ENCODE measurements at regions not wholly inside any gene's neighbourhood (a gene's known extent, or its start where the extent isn't known, plus 50 kb on each side); places are given as distances from the start of the nearest gene placed in this dataset.

GRCh38 chr7:142331941-142332340, 74.1 kb upstream of the PRSS58 start:
- Histone ChIP-seq H3K4me3 (no peak overlapping the region), H3K4me1 (replicated peaks in 1 of 2) (peaks cover 13 to 15% of the 10 kb centered on the region in 2 donors), H3K27ac (no peak overlapping the region)
- ATAC-seq (replicated peaks in 6 of 8): peak in 5 of 8 experiments; percentile 39 to 59 (median 44)
- WGBS, 10 experiments: 29 to 100% (median 67%) methylated on average over 1 to 2 of the region's 2 CpGs; no CpG with 5 or more reads in 5 of the 10 experiments
- in situ Hi-C loops (cut with MboI; ENCODE audit: low pct_unique_long_range_greater_than_20kb in 2 of 9, low sequenced_read_pairs in 9 of 9, unreplicated experiment in 9 of 9): no loop called here

- no peak for ATAC-seq (replicated peaks in 6 of 8)
- in situ Hi-C loops (cut with MboI; ENCODE audit: low pct_unique_long_range_greater_than_20kb in 2 of 9, low sequenced_read_pairs in 9 of 9, unreplicated experiment in 9 of 9): no loop called here
- 11 to 95% (median 85%) methylated on average over 1 to 5 of the region's 5 CpGs; no CpG with 5 or more reads in 2 of the 10 experiments for WGBS, 10 experiments
- Histone ChIP-seq H3K27ac (no peak overlapping the region), H3K4me1 (replicated peaks in 1 of 2) (peaks cover 13 to 18% of the 10 kb centered on the region in 2 donors), H3K4me3 (no peak overlapping the region)
These were observed 71.4 kb upstream of the PRSS58 start for GRCh38 chr7:142329062-142329790.

GRCh38 chr7:142328551-142328950, 70.7 kb upstream of the PRSS58 start:
- in situ Hi-C loops (cut with MboI; ENCODE audit: low pct_unique_long_range_greater_than_20kb in 2 of 9, low sequenced_read_pairs in 9 of 9, unreplicated experiment in 9 of 9): no loop called here
- Histone ChIP-seq H3K27ac (peak overlapping the region in 1 of 2 donors; percentile 41), H3K4me1 (replicated peaks in 1 of 2) (peaks cover 13 to 18% of the 10 kb centered on the region in 2 donors), H3K4me3 (no peak overlapping the region)
- 13 to 55% (median 30%) methylated on average over 1 to 4 of the region's 6 CpGs; no CpG with 5 or more reads in 6 of the 10 experiments for WGBS, 10 experiments
- ATAC-seq (replicated peaks in 6 of 8): peak in 4 of 8 experiments; percentile 17 to 44 (median 32)

- no peak overlapping the region for H3K4me3 ChIP-seq
- peak in 5 of 8 experiments; percentile 11 to 63 (median 59) for ATAC-seq (replicated peaks in 6 of 8)
- peaks cover 13 to 18% of the 10 kb centered on the region in 2 donors for H3K4me1 ChIP-seq (replicated peaks in 1 of 2)
- WGBS, 10 experiments: 6 to 43% (median 18%) methylated on average over 2 to 10 of the region's 11 CpGs
- peak overlapping the region; percentile 41 to 51 for H3K27ac ChIP-seq
- in situ Hi-C loops (cut with MboI; ENCODE audit: low pct_unique_long_range_greater_than_20kb in 2 of 9, low sequenced_read_pairs in 9 of 9, unreplicated experiment in 9 of 9): no loop called here
These were observed 70.0 kb upstream of the PRSS58 start for GRCh38 chr7:142327628-142328405.

DNA sequence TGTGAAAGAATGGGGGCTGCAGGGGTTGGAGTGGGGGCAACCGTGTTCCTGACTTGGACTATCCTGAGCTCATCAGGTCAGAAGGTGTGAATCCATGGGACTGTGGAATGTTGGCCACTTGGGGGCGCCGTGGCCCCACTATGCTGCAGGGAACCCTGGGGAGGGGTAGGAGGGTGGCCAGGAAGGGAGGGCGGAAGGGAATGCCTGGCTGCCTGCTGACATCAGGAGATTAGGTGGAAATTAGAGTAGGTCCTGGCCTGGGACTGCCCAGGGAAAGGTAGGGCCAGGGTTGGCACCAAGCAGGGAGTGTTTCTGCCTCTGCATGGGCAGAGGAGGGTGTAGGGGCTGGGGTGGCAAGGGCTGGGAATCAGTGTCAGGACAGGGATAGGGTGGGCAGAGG, 65.8 kb upstream of the PRSS58 start:
- Histone ChIP-seq H3K4me3 (no peak overlapping the region), H3K4me1 (replicated peaks in 1 of 2) (peaks cover 12 to 18% of the 10 kb centered on the region in 2 donors), H3K27ac (no peak overlapping the region)
- peak; percentile 76 to 92 (median 83) for ATAC-seq (replicated peaks in 6 of 8)
- in situ Hi-C loops (cut with MboI; ENCODE audit: low pct_unique_long_range_greater_than_20kb in 2 of 9, low sequenced_read_pairs in 9 of 9, unreplicated experiment in 9 of 9): no loop called here
- WGBS, 10 experiments: 100% methylated on average over 1 of the region's 4 CpGs; no CpG with 5 or more reads in 9 of the 10 experiments

- no peak for ATAC-seq (replicated peaks in 6 of 8)
- Histone ChIP-seq H3K4me1 (replicated peaks in 1 of 2) (peaks cover 0 to 3% of the 10 kb centered on the region in 2 donors), H3K27ac (no peak overlapping the region), H3K4me3 (no peak overlapping the region)
- 25 to 100% (median 85%) methylated on average over 1 to 5 of the region's 7 CpGs; no CpG with 5 or more reads in 5 of the 10 experiments for WGBS, 10 experiments
- in situ Hi-C loops (cut with MboI; ENCODE audit: low pct_unique_long_range_greater_than_20kb in 2 of 9, low sequenced_read_pairs in 9 of 9, unreplicated experiment in 9 of 9): no loop called here
These were observed 63.5 kb upstream of the PRSS58 start for GRCh38 chr7:142321391-142321790.

DNA sequence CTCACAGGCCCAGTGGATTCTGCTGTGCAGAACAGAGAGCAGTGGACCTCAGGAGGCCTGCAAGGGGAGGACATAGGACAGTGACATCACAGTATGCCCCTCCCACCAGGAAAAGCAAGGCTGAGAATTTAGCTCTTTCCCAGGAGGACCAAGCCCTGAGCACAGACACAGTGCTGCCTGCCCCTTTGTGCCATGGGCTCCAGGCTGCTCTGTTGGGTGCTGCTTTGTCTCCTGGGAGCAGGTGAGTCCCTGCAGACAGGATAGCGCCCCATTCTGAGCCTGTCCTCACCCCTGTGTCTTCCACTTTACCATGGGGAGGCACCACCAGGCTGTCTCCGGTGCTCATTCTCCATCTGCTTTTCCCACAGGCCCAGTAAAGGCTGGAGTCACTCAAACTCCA, 63.0 kb upstream of the PRSS58 start:
- H3K4me1 ChIP-seq (replicated peaks in 1 of 2): peaks cover 0 to 3% of the 10 kb centered on the region in 2 donors
- ATAC-seq (replicated peaks in 6 of 8): no peak
- no peak overlapping the region for H3K27ac ChIP-seq
- no peak overlapping the region for H3K4me3 ChIP-seq
- WGBS, 10 experiments: 0 to 100% (median 72%) methylated on average over 1 to 2 of the region's 2 CpGs; no CpG with 5 or more reads in 6 of the 10 experiments
- in situ Hi-C loops (cut with MboI; ENCODE audit: low pct_unique_long_range_greater_than_20kb in 2 of 9, low sequenced_read_pairs in 9 of 9, unreplicated experiment in 9 of 9): no loop called here

GRCh38 chr7:142319970-142320369, 62.1 kb upstream of the PRSS58 start:
- WGBS, 10 experiments: 0 to 82% (median 40%) methylated on average over 1 to 2 of the region's 3 CpGs; no CpG with 5 or more reads in 5 of the 10 experiments
- Histone ChIP-seq H3K4me3 (no peak overlapping the region), H3K27ac (no peak overlapping the region), H3K4me1 (replicated peaks in 1 of 2) (peaks cover 0 to under 1% of the 10 kb centered on the region in 2 donors)
- in situ Hi-C loops (cut with MboI; ENCODE audit: low pct_unique_long_range_greater_than_20kb in 2 of 9, low sequenced_read_pairs in 9 of 9, unreplicated experiment in 9 of 9): no loop called here
- peak in 2 of 8 experiments; percentile 53 to 68 for ATAC-seq (replicated peaks in 6 of 8)

- in situ Hi-C loops (cut with MboI; ENCODE audit: low pct_unique_long_range_greater_than_20kb in 2 of 9, low sequenced_read_pairs in 9 of 9, unreplicated experiment in 9 of 9): no loop called here
- no peaks in the 10 kb centered on the region for H3K4me1 ChIP-seq (replicated peaks in 1 of 2)
- no peak overlapping the region for H3K4me3 ChIP-seq
- no peak for ATAC-seq (replicated peaks in 6 of 8)
- no peak overlapping the region for H3K27ac ChIP-seq
These were observed 56.4 kb upstream of the PRSS58 start for GRCh38 chr7:142314281-142314680.

GRCh38 chr7:142313528-142313927, 55.7 kb upstream of the PRSS58 start:
- no peak overlapping the region for H3K4me3 ChIP-seq
- WGBS, 10 experiments: 0 to 82% (median 44%) methylated on average over 1 to 11 of the region's 11 CpGs; no CpG with 5 or more reads in 2 of the 10 experiments

GRCh38 chr7:142311876-142312275, 54.0 kb upstream of the PRSS58 start:
- Histone ChIP-seq H3K27ac (no peak overlapping the region), H3K4me3 (no peak overlapping the region), H3K4me1 (replicated peaks in 1 of 2) (peaks cover 0 to 2% of the 10 kb centered on the region in 2 donors)
- in situ Hi-C loops (cut with MboI; ENCODE audit: low pct_unique_long_range_greater_than_20kb in 2 of 9, low sequenced_read_pairs in 9 of 9, unreplicated experiment in 9 of 9): no loop called here
- ATAC-seq (replicated peaks in 6 of 8): no peak
- WGBS, 10 experiments: 0 to 100% (median 82%) methylated on average over 1 to 3 of the region's 3 CpGs; no CpG with 5 or more reads in 1 of the 10 experiments

More at GRCh38 chr7:142313528-142313927, 55.7 kb upstream of the PRSS58 start:
- no peak overlapping the region for H3K27ac ChIP-seq
- H3K4me1 ChIP-seq (replicated peaks in 1 of 2): no peaks in the 10 kb centered on the region
- in situ Hi-C loops (cut with MboI; ENCODE audit: low pct_unique_long_range_greater_than_20kb in 2 of 9, low sequenced_read_pairs in 9 of 9, unreplicated experiment in 9 of 9): no loop called here
- no peak for ATAC-seq (replicated peaks in 6 of 8)

DNA sequence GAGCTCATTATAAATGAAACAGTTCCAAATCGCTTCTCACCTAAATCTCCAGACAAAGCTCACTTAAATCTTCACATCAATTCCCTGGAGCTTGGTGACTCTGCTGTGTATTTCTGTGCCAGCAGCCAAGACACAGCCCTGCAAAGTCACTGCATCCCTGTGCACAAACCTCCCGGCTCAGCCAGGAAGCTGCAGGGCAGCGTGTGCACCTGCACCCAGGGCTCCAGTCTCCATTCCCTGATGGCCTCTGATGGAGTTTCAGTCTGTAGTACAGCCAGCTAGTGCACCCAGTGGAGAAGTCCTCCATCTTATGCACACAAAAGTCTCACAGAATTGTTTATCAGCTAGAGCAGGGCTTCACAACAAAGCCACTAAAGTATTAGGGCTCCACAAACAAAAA, 51.1 kb upstream of the PRSS58 start:
- Histone ChIP-seq H3K27ac (no peak overlapping the region), H3K4me3 (no peak overlapping the region), H3K4me1 (replicated peaks in 1 of 2) (peaks cover 0 to 2% of the 10 kb centered on the region in 2 donors)
- in situ Hi-C loops (cut with MboI; ENCODE audit: low pct_unique_long_range_greater_than_20kb in 2 of 9, low sequenced_read_pairs in 9 of 9, unreplicated experiment in 9 of 9): no loop called here
- ATAC-seq (replicated peaks in 6 of 8): no peak
- WGBS, 10 experiments: 0 to 94% (median 78%) methylated on average over 1 to 3 of the region's 3 CpGs; no CpG with 5 or more reads in 1 of the 10 experiments

- 0 to 88% (median 42%) methylated on average over 1 to 3 of the region's 4 CpGs; no CpG with 5 or more reads in 2 of the 10 experiments for WGBS, 10 experiments
- in situ Hi-C loops (cut with MboI; ENCODE audit: low pct_unique_long_range_greater_than_20kb in 2 of 9, low sequenced_read_pairs in 9 of 9, unreplicated experiment in 9 of 9): no loop called here
- Histone ChIP-seq H3K4me1 (replicated peaks in 1 of 2) (peaks cover 0 to 2% of the 10 kb centered on the region in 2 donors), H3K27ac (no peak overlapping the region), H3K4me3 (no peak overlapping the region)
- ATAC-seq (replicated peaks in 6 of 8): no peak
These were observed 50.5 kb upstream of the PRSS58 start for GRCh38 chr7:142308326-142308725.

All from motor neuron (in vitro differentiated cells).